ENCODE measurements at regions not wholly inside any gene's neighbourhood (a gene's known extent, or its start where the extent isn't known, plus 50 kb on each side); places are given as distances from the start of the nearest gene placed in this dataset.

DNA sequence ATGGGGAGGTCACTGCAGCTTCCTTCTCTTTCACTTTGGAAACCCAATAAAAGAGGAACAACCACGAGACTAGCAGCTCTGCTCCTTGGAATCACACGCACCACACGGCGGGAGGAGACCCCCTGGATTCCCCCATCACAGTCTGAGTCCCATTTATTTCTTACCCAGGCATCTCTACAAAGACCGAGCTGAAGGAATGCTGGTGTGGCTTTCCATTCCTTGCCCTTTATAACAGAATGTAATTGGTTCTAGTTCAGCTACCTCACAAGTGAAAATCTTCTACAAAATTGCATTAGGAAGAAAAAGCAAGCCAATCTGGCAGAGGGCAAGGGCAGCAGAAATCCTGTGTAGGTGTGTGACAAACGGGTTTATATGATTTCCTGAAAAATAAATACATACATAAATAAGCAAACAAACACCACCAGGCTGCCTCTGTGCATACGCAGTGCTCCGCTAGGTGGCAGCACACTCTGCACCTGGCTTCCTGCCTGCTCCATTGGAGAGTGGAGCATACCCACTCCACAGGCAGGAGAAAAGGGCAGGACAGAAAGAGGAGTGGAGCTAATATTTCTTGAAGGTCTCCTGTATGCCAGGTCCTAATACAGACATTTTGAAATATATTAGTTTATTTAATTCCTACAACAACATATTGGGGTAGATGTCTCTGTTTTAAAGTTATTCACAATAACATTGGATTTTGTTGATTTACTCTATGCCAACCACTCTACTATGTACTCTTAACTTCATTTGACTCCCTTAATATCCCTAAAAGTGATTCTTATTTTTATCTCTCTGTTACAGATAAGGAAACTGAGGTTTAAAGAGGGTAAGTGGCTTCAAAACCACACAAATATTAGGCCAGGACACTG lies 673.1 kb downstream of the KCNA4 start:
- peak in 1 of 5 experiments; percentile 41 for DNase-seq

- no peak for DNase-seq
Measured at GRCh38 chr11:29336727-29337575, 679.9 kb downstream of the KCNA4 start.

DNA sequence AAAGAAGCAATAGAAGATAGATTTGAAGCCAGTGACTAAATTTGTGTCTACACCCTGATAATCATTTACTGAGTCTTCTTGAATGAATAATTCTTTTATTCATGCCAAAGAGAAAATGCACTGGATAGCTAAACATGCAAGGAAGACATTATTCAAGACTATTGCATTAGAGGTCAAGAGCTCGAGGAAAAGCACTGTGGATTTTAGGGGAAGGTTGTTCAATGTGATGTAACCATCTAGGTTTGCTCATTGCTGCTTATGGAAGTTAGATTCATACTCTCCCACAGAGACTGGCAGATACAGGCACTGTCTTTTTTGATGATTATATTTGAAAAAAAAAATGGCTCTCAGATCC lies 682.1 kb downstream of the KCNA4 start:
- DNase-seq: no peak

GRCh38 chr11:29333993-29334775 lies 682.6 kb downstream of the KCNA4 start:
- peak in 1 of 5 experiments; percentile 4 for DNase-seq

DNA sequence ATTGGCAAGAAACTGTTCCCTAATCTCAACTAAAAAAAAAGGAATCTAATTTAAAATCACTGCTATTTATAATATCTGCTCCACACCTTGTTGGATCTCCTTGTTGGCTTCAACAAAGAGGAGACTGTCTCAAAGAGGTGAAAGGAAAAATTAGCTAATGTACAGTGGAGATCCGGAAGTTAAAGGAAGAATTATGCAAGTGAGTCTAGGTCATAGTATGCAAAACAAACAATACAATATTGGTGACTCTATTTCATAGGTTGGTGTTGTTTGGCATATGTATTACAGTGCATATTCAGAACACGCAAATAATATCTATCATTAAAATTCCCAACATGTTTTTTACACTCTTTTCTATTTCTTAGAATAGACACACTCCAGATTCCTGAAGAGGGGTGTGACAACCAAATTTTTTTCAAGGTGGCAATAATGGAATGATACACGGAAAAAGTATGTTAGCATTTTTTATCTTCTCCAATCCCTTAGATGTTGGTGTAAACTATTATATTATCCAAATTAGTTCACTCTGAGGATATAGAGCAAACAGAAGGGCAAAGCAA lies 685.3 kb downstream of the KCNA4 start:
- no peak for DNase-seq

DNA sequence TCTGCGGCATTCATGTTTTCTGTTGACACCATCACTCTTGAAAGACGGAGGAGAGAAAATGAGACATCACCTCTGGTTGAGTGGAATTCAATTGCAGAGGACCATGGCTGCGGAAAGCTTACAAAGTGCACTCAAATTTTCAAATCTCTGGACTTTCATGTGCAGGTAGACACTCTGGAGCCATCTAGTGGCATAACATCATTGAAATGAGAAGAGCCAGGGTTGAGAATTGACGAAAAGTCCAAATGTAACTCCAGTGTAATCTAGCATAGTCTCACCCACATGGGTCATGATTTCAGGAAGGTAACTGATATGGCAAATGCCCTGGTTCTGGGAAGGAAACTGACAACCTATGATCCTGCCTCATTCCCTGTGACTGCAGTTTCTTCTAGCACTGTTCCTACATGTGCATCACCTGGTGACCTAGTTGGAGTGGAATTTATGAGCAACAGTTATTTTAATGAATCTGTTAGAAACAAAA lies 687.8 kb downstream of the KCNA4 start:
- no peak for DNase-seq

DNA sequence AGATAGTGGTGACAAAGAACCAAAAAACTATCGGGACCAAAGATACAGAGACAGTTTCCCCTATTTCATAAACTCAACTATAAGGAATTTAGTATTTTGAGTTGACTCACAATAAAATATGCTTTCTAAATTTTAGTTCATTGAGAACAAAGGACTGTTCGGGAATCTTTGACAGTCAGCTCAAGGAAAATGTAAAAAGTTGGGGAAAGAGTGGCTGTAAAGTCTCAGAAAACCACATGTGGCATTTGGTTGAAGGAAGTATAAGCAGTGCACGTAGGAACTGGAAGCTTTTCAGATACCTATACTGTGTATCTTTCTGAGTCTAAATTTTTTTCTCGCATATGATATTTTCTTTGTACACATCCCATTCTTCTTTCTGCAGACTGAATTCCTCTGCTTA lies 688.9 kb downstream of the KCNA4 start:
- no peak for DNase-seq

- no peak for DNase-seq
Measured at GRCh38 chr11:29326757-29327156, 690.1 kb downstream of the KCNA4 start.

DNA sequence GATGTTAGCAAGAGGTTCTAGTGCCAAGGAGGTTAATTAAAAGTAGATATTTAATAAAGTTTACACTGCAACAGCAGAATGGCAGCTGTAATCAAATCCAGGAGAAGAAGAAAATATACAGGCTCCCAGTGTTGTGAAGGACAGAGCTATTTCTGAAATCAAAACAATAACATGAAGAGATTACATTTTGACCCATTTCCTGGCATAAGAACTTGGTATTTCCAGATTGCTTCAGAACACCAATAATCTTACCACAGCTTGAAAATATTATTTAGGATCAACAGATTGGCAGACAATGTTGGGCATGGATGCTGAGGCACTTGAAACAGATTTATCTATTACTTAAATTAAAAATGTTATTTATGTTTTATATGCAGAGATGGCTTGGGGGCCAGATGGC lies 692.5 kb downstream of the KCNA4 start:
- no peak for DNase-seq

DNA sequence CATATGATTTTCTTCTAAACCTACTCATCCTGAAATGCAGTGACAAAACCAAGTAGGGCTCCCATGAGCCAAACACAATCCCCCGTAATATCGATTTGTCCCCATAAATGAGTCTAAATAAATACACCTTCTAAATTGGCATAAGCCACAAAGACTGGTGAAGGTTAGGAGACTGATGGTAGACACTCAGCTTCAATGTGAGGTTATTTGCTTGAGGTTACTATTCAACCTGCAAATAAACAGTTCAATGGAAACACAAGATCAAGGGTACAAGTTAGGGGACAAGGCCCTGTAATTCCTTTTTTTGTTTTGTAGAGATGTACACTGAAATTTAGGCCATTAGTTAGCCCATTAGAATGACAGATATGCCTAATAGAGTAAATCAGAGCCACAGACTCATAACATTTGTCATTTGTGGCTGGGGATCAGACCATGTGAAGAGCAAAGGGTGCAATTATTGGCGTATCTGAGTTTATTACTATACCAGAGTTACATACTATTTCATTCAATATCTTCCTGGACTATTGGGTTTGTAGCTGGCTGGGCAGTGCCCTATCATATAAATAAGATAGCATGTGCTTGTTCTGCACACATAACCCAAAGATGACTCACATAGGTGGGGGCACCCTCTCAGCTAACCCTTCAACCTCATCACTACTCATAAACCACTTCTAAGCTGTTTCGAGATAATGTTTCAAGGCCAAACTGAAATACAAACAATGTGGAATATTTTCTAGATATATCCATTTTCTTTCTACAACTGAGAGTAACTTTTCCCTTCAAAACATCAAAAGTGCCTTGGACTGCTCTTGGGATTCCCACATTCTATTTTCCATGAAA lies 695.3 kb downstream of the KCNA4 start:
- no peak for DNase-seq

DNA sequence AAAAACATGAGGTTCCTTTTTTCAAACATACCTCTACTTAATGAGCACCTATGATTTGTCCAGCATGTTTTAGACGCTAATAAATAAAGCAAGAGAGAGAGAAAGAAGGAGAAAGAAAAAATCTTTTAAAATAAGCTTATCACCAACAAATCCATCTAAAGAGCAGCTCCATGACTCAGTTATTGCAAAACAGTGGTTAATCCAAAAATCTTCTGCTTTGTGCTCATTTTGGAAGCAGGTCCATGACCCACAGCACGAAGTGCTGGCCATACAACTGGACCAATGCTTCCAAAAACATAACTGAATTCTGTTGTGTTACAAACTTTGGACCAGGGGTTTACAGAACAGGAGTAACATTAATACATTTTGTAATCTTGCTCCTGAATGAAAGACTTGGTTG lies 696.6 kb downstream of the KCNA4 start:
- no peak for DNase-seq

DNA sequence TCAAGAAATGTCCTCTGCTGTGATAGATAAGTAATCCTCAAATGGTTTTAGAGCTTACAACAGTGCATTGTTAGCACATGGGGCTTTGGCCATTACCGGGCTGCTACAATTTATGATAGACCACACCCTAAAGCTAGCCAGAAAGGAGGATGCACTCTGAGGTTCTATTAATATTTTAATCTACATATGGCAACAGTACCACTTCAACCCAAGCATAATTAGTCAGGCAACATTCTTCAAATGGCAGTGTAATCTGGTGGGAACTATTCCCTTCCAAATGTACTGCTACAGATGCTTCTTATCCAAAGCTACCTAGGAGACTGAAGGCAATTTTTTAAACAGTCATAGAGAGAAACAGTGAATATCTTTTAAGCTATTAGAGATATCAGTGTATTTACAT lies 697.6 kb downstream of the KCNA4 start:
- DNase-seq: no peak

GRCh38 chr11:29318134-29318845 lies 698.5 kb downstream of the KCNA4 start:
- DNase-seq: no peak

DNA sequence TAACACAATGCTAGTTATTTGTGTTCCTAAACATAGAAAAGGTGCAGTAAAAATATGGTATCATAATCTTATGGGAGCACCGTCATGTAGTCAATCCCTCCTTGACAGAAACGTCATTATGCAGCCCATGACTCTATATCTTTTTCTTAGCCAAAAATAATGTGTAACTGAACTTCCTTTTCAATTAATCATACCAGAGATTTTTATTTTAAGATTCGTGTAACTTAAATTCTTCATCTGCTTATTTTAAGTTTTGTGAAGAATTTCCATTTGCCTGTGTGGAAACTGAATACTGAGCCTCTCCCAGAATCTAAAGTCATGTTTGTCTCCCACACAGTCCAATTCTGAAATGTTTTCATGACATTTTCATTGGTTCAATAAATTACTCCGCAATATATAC lies 699.1 kb downstream of the KCNA4 start:
- DNase-seq: no peak

DNA sequence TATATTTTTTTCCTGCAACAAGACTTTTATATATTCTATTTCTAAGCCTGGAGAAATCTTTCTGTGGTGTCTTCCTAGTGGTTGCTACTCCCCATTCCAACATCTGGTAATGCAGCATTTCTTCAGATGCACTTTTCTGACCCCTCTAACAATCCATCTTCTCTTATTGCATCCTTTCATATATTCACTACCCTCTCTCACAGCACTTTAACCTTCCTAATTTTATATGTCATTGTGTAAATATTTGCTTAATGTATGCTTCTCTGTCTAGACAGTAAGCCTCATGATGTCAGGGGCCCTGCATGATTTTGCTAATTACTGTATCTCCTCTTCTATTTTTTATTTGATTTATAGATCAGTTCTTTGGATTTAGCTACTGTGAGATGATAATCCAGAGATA lies 701.6 kb downstream of the KCNA4 start:
- no peak for DNase-seq

- no peak for DNase-seq
Measured at GRCh38 chr11:29314211-29314610, 702.6 kb downstream of the KCNA4 start.

- no peak for DNase-seq
Measured at GRCh38 chr11:29312812-29313211, 704.0 kb downstream of the KCNA4 start.

GRCh38 chr11:29310725-29311342 lies 706.0 kb downstream of the KCNA4 start:
- DNase-seq: no peak

DNA sequence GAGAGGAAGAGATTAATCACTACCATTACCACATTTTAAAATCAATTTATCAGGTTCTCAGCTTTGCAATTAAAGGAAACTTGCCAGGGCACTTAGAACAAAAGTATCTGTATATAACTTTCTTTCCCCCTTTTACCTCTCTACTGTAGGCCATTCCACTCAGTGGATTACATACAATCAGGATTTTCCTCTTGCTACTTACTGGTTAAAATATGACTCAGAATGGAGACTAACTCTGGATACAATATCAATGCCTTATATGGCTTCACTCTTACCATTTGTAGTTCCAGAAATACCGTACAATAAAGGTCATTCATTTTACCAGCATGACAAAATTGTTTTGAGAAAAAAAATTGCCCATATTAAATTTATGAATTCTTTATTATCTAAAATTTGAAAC lies 706.8 kb downstream of the KCNA4 start:
- no peak for DNase-seq

DNA sequence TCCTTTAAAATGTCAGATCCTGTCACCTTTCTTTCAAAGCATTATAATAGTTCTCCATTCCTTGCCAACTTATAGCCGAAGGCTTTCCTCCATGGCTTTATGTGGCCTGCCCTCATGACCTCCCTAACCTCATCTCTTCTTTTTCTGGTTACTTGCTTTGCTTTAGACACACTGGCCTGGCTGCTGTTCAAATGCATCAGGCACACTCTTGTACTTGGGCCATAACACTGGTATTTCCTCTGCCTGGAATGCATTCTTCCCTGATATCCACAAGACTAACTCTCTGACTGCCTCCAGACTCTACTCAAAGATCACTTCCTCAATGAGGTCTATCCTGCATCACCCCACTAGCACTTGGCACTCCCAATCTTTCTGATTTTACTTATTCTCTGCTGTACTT lies 710.3 kb downstream of the KCNA4 start:
- no peak for DNase-seq
